B cell (primary cell): ENCODE measurements at regions not wholly inside any gene's neighbourhood (a gene's known extent, or its start where the extent isn't known, plus 50 kb on each side); places are given as distances from the start of the nearest gene placed in this dataset.
A peak's percentile ranks its signal among the peaks of the same experiment; 100 is the strongest.

Experiments
- ATAC-seq: fragments of 200-7000 bp; cut with Tn5 transposase; one replicate; pipeline ENCODE4 v1.10.0; 2021; ENCODE audit warnings: low read depth, mild to moderate bottlenecking, moderate number of reproducible peaks, moderate library complexity
- CTCF ChIA-PET: fragments of 350-600 bp; sonication (Branson Sonifier 250); formaldehyde crosslinking; loops from one replicate; lab custom pipeline; 2021; ENCODE audit warnings: antibody characterized with exemption, inconsistent platforms; lab: Charles Lee
- POLR2A ChIA-PET: fragments of 350-600 bp; sonication (Branson Sonifier 250); formaldehyde crosslinking; loops from one replicate; lab custom pipeline; 2021; ENCODE audit warnings: antibody characterized with exemption; lab: Charles Lee
- DNase-seq: peaks from one replicate; pipeline ENCODE4 v3.0.0; 2013
- H2AFZ ChIP-seq: 2 replicates; pipeline ENCODE4 v1.6.1; 2012; ENCODE audit warnings: mild to moderate bottlenecking, low read depth, low read length; ENCODE audit not compliant: insufficient read depth, poor library complexity, severe bottlenecking
- H3K27ac ChIP-seq, 2 donors: 1 replicate in 1 of 2; 2 replicates in 1 of 2; pipeline ENCODE4 v1.5.1; 2012 to 2013; ENCODE audit warnings: low read length in 2 of 2, mild to moderate bottlenecking in 2 of 2, moderate library complexity in 1 of 2
- H3K27me3 ChIP-seq, 4 experiments: fragments of 200-600 bp in 1 of 4; sonication (generic) in 1 of 4; replicated peaks in 1 of 4; 1 replicate in 2 of 4; 2 replicates in 2 of 4; pipeline versions ENCODE4 v1.6.1 to v1.7.0; 2013 to 2016; ENCODE audit warnings: low read length in 3 of 4, mild to moderate bottlenecking in 2 of 4, mixed read lengths in 1 of 4, moderate library complexity in 1 of 4; ENCODE audit not compliant: insufficient read depth in 4 of 4, control insufficient read depth in 3 of 4; ENCODE audit errors: control extremely low read depth in 1 of 4
- H3K36me3 ChIP-seq, 2 experiments: replicated peaks in 1 of 2; 1 replicate in 1 of 2; 2 replicates in 1 of 2; pipeline versions ENCODE4 v1.6.1 to v1.7.1; 2013; ENCODE audit warnings: low read length in 1 of 2; ENCODE audit not compliant: insufficient read depth in 2 of 2, control insufficient read depth in 1 of 2; ENCODE audit errors: control extremely low read depth in 1 of 2, extremely low read depth in 1 of 2
- H3K4me1 ChIP-seq, 2 donors: fragments of 200-600 bp in 1 of 2; sonication (generic) in 1 of 2; 1 replicate in 1 of 2; 2 replicates in 1 of 2; pipeline versions ENCODE4 v1.5.1 to v1.6.1; 2013 to 2017; ENCODE audit warnings: low read length in 2 of 2; ENCODE audit not compliant: control insufficient read depth in 2 of 2, insufficient read depth in 2 of 2
- H3K4me2 ChIP-seq: replicated peaks from 2 replicates; pipeline ENCODE3; 2012; ENCODE audit warnings: mild to moderate bottlenecking, low read depth, low read length; ENCODE audit not compliant: poor library complexity, severe bottlenecking
- H3K4me3 ChIP-seq, 5 experiments: fragments of 200-600 bp in 1 of 5; sonication (generic) in 1 of 5; 1 replicate in 3 of 5; 2 replicates in 2 of 5; pipeline versions ENCODE4 v1.5.1 to v1.7.0; 2011 to 2016; ENCODE audit warnings: low read length in 4 of 5, mild to moderate bottlenecking in 4 of 5, low read depth in 2 of 5, control low read depth in 1 of 5, moderate library complexity in 1 of 5; ENCODE audit not compliant: insufficient read depth in 1 of 5; ENCODE audit errors: control extremely low read depth in 1 of 5, extremely low read depth in 1 of 5
- H3K79me2 ChIP-seq: fragments of 200-600 bp; sonication (generic); one replicate; pipeline ENCODE4 v1.6.0; 2016; ENCODE audit warnings: low read length; ENCODE audit not compliant: control insufficient read depth, insufficient read depth
- H3K9ac ChIP-seq: fragments of 200-600 bp; sonication (generic); 2 replicates; pipeline ENCODE4 v1.6.1; 2017; ENCODE audit warnings: mild to moderate bottlenecking, low read length, moderate library complexity
- H3K9me3 ChIP-seq, 3 donors: one replicate each; pipeline versions ENCODE4 v1.6.1 to v1.7.1; 2013; ENCODE audit warnings: low read length in 2 of 3; ENCODE audit not compliant: control insufficient read depth in 2 of 3, insufficient read depth in 1 of 3; ENCODE audit errors: control extremely low read depth in 1 of 3
- H4K20me1 ChIP-seq: 2 replicates; pipeline ENCODE4 v1.6.0; 2012; ENCODE audit warnings: mild to moderate bottlenecking, low read length; ENCODE audit not compliant: insufficient read depth, control insufficient read depth, poor library complexity, severe bottlenecking
- H3K27ac Mint-ChIP-seq: one replicate; pipeline ENCODE4 v1.8.0; 2021; ENCODE audit warnings: mixed read lengths
- H3K27me3 Mint-ChIP-seq: one replicate; pipeline ENCODE4 v1.8.0; 2021; ENCODE audit warnings: mixed read lengths
- H3K4me1 Mint-ChIP-seq: one replicate; pipeline ENCODE4 v1.8.0; 2021; ENCODE audit warnings: mixed read lengths
- H3K4me3 Mint-ChIP-seq: one replicate; pipeline ENCODE4 v1.8.0; 2021; ENCODE audit warnings: mixed read lengths
- H3K9me3 Mint-ChIP-seq: one replicate; pipeline ENCODE4 v1.8.0; 2022; ENCODE audit warnings: mixed read lengths; ENCODE audit not compliant: insufficient read depth
- CTCF ChIP-seq: fragments of 200-600 bp; IDR thresholded peaks from one replicate; pipeline ENCODE4 v1.8.0; 2022; ENCODE audit warnings: antibody characterized with exemption, mild to moderate bottlenecking
- EZH2 ChIP-seq: IDR thresholded peaks from 2 replicates; pipeline ENCODE4 v1.6.1; 2012; ENCODE audit warnings: borderline replicate concordance, low read depth, mild to moderate bottlenecking, moderate library complexity, low read length; ENCODE audit not compliant: insufficient read depth, poor library complexity, severe bottlenecking
- WGBS: methylation state at CpG from one replicate; pipeline ENCODE4 v1.1.5; 2013; ENCODE audit warnings: missing lambda C conversion rate; ENCODE audit not compliant: insufficient coverage; 5-methylcytosine and 5-hydroxymethylcytosine counted together
- intact Hi-C: fragments of 100-400 bp; cut with micrococcal nuclease; formaldehyde crosslinking; loops from one replicate; pipeline ENCODE4 v1.10.0; 2022

GRCh38 chr7:359226-359765 is 69.3 kb downstream of the FOXL3 start:
- H3K27ac Mint-ChIP-seq, result no peak overlapping the region
- 29% methylated on average over 19 of the region's 19 CpGs for WGBS
- H3K4me3 Mint-ChIP-seq, result no peak overlapping the region
- intact Hi-C loops, result no loop called here
- Histone ChIP-seq H4K20me1 (no peaks in the 10 kb centered on the region), H3K9ac (no peak overlapping the region), H3K36me3 (no peaks in the 10 kb centered on the region), H2AFZ (peak overlapping the region; percentile 19), H3K27me3 (peaks cover 0 to 31% (median 11%) of the 10 kb centered on the region in 4 experiments), H3K4me1 (peaks cover 36 to 39% of the 10 kb centered on the region in 2 donors), H3K4me2 (peak overlapping the region; percentile 72), H3K27ac (no peak overlapping the region), H3K4me3 (no peak overlapping the region), H3K9me3 (peaks cover 0 to 73% (median 13%) of the 10 kb centered on the region in 3 donors), H3K79me2 (no peaks in the 10 kb centered on the region)
- no peak for TF ChIP-seq CTCF
- no peak for TF ChIP-seq EZH2
- POLR2A ChIA-PET, result no interaction called here
- peaks cover 26% of the 10 kb centered on the region for H3K27me3 Mint-ChIP-seq
- H3K4me1 Mint-ChIP-seq, result peaks cover 28% of the 10 kb centered on the region
- no peak for DNase-seq
- H3K9me3 Mint-ChIP-seq, result peaks cover 2% of the 10 kb centered on the region
- CTCF ChIA-PET, result no interaction called here
- ATAC-seq, result no peak

DNA sequence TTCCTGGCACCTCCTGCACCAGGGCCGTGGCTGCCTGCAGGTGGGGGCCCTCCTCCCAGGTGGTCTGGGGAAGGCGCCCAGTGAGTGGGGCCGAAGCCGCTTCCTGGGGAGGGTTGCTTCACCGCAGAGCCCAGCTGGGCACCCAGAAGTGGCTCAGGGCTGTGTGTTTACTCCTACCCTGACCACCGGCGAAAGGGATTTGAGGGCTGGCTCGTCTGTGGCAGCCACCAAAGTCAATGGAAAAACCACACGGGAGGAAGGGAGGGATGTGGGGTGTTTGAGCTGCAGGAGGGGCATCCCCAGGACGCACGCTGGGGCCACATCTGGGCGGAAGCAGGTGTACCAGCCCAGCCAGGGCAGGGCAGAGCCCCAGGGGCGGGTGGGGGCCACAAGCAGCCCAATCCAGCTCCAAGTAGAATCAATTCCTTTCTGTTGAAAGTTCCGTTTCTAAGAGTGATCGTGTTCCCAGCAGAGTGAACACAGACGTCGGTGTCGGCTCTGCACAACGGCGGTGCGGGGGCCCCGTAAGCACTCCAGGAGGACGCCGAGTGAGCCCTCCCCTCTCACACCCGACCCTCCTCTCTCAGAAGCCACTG is 69.9 kb downstream of the FOXL3 start:
- Mint-ChIP-seq H3K4me3 (peak overlapping the region; percentile 26), H3K27ac (no peak overlapping the region), H3K27me3 (peaks cover 29% of the 10 kb centered on the region), H3K9me3 (peaks cover 2% of the 10 kb centered on the region), H3K4me1 (peaks cover 33% of the 10 kb centered on the region)
- H2AFZ ChIP-seq, result peak overlapping the region; percentile 19
- intact Hi-C loops, result no loop called here
- H3K36me3 ChIP-seq, result no peaks in the 10 kb centered on the region
- ChIA-PET CTCF (no interaction called here), POLR2A (no interaction called here)
- no peak for DNase-seq
- peaks cover 36 to 39% of the 10 kb centered on the region in 2 donors for H3K4me1 ChIP-seq
- H4K20me1 ChIP-seq, result no peaks in the 10 kb centered on the region
- peak overlapping the region; percentile 72 for H3K4me2 ChIP-seq
- TF ChIP-seq EZH2, result no peak
- no peak for TF ChIP-seq CTCF
- WGBS, result 2% methylated on average over 24 of the region's 25 CpGs
- H3K4me3 ChIP-seq, result peak overlapping the region; percentile 2 to 38 (median 12)
- peaks cover 0 to 31% (median 13%) of the 10 kb centered on the region in 4 experiments for H3K27me3 ChIP-seq
- H3K27ac ChIP-seq, result no peak overlapping the region
- peaks cover 0 to 74% (median 13%) of the 10 kb centered on the region in 3 donors for H3K9me3 ChIP-seq
- peak overlapping the region; percentile 40 for H3K9ac ChIP-seq
- H3K79me2 ChIP-seq, result no peaks in the 10 kb centered on the region
- no peak for ATAC-seq
